ENCODE measurements at regions not wholly inside any gene's neighbourhood (a gene's known extent, or its start where the extent isn't known, plus 50 kb on each side); places are given as distances from the start of the nearest gene placed in this dataset.

DNA sequence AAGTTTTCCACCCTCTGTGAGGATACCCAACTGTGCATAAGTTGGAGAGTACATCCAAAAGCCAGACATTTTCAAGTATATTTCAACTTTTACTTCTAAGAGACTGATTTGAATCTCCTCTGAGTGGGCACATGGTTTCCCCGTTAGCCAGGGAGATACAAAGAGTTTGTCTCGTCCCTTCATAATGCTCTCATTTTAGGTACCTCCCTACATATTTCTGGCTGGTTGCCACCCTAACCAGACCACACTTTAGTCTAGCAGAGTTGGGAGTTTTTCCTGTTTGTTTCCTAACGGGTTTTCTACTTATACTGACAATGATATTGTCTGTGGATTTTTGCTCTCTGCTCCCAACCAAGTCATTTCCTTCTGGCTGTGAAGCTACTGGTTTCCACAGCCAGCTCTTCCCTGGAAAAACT, 180.3 kb downstream of the CCDC71L start:
- Histone ChIP-seq H4K20me1 (ENCODE audit: insufficient read depth) (no peaks in the 10 kb centered on the region), H3K79me2 (ENCODE audit: insufficient read depth, low read depth) (no peaks in the 10 kb centered on the region), H2AFZ (ENCODE audit: low read depth) (no peak overlapping the region), H3K27ac (no peak overlapping the region), H3K4me1 (ENCODE audit: low read depth, poor library complexity, severe bottlenecking) (no peaks in the 10 kb centered on the region), H3K9ac (no peak overlapping the region), H3K4me3 (IDR thresholded peaks at IDR 0.05; ENCODE audit: insufficient read depth, low read depth, low read length) (no peak overlapping the region), H3K4me2 (no peak overlapping the region), H3K36me3 (ENCODE audit: insufficient read depth) (no peaks in the 10 kb centered on the region), H3K27me3 (ENCODE audit: insufficient read depth, low read depth) (no peaks in the 10 kb centered on the region)
- no peak for TF ChIP-seq CTCF (conservative IDR thresholded peaks at IDR 0.05; ENCODE audit: low read depth, low read length)

- Histone ChIP-seq H2AFZ (ENCODE audit: low read depth) (no peak overlapping the region), H3K27ac (no peak overlapping the region), H3K79me2 (ENCODE audit: insufficient read depth, low read depth) (no peaks in the 10 kb centered on the region), H3K27me3 (ENCODE audit: insufficient read depth, low read depth) (no peaks in the 10 kb centered on the region), H3K4me1 (ENCODE audit: low read depth, poor library complexity, severe bottlenecking) (no peaks in the 10 kb centered on the region), H3K9ac (no peak overlapping the region), H4K20me1 (ENCODE audit: insufficient read depth) (no peaks in the 10 kb centered on the region), H3K36me3 (ENCODE audit: insufficient read depth) (no peaks in the 10 kb centered on the region), H3K4me2 (no peak overlapping the region), H3K4me3 (IDR thresholded peaks at IDR 0.05; ENCODE audit: insufficient read depth, low read depth, low read length) (no peak overlapping the region)
- no peak for TF ChIP-seq CTCF (conservative IDR thresholded peaks at IDR 0.05; ENCODE audit: low read depth, low read length)
Measured at GRCh38 chr7:106480161-106480579, 180.8 kb downstream of the CCDC71L start.

- H3K9ac ChIP-seq: no peak overlapping the region
- no peaks in the 10 kb centered on the region for H4K20me1 ChIP-seq (ENCODE audit: insufficient read depth)
- H3K36me3 ChIP-seq (ENCODE audit: insufficient read depth): no peaks in the 10 kb centered on the region
- no peaks in the 10 kb centered on the region for H3K4me1 ChIP-seq (ENCODE audit: low read depth, poor library complexity, severe bottlenecking)
- H3K27ac ChIP-seq: no peak overlapping the region
- TF ChIP-seq CTCF (conservative IDR thresholded peaks at IDR 0.05; ENCODE audit: low read depth, low read length): no peak
- no peak overlapping the region for H3K4me2 ChIP-seq
- H3K79me2 ChIP-seq (ENCODE audit: insufficient read depth, low read depth): no peaks in the 10 kb centered on the region
- no peak overlapping the region for H2AFZ ChIP-seq (ENCODE audit: low read depth)
- no peak overlapping the region for H3K4me3 ChIP-seq (IDR thresholded peaks at IDR 0.05; ENCODE audit: insufficient read depth, low read depth, low read length)
- no peaks in the 10 kb centered on the region for H3K27me3 ChIP-seq (ENCODE audit: insufficient read depth, low read depth)
Measured at GRCh38 chr7:106476751-106477150, 184.2 kb downstream of the CCDC71L start.

- Histone ChIP-seq H3K79me2 (ENCODE audit: insufficient read depth, low read depth) (no peaks in the 10 kb centered on the region), H4K20me1 (ENCODE audit: insufficient read depth) (no peaks in the 10 kb centered on the region), H2AFZ (ENCODE audit: low read depth) (no peak overlapping the region), H3K27me3 (ENCODE audit: insufficient read depth, low read depth) (no peaks in the 10 kb centered on the region), H3K4me1 (ENCODE audit: low read depth, poor library complexity, severe bottlenecking) (no peaks in the 10 kb centered on the region), H3K36me3 (ENCODE audit: insufficient read depth) (no peaks in the 10 kb centered on the region), H3K27ac (no peak overlapping the region), H3K9ac (no peak overlapping the region), H3K4me2 (no peak overlapping the region), H3K4me3 (IDR thresholded peaks at IDR 0.05; ENCODE audit: insufficient read depth, low read depth, low read length) (no peak overlapping the region)
- no peak for TF ChIP-seq CTCF (conservative IDR thresholded peaks at IDR 0.05; ENCODE audit: low read depth, low read length)
Measured at GRCh38 chr7:106472741-106473140, 188.0 kb upstream of the NAMPT start.
